GM21619 (cell line): ENCODE measurements at regions not wholly inside any gene's neighbourhood (a gene's known extent, or its start where the extent isn't known, plus 50 kb on each side); places are given as distances from the start of the nearest gene placed in this dataset.
A peak's percentile ranks its signal among the peaks of the same experiment; 100 is the strongest.
"Not testable (repeated sequence)": the region's sequence is repeated elsewhere in the genome, so short reads cannot be mapped to it uniquely, and the experiment has no call there.

ENCODE experiments used
- ATAC-seq: cut with Tn5 transposase; IDR thresholded peaks from one replicate; pipeline ENCODE4 v1.9.1; 2021; ENCODE audit not compliant: unreplicated experiment

DNA sequence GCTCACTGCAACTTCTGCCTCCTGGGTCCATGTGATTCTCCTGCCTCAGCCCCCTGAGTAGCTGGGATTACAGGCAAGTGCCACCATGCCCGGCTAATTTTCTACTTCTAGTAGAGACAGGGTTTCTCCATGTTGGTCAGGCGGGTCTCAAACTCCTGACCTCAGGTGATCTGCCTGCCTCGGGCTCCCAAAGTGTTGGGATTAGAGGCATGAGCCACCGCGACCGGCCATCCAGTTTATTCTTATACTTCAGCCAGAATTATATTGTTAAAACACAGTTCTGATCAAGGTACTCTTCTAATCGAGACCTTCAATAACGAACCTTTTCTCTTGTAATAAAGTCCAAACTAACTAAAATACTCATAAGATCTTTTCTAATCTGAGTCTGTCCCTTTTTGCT, 119.6 kb upstream of the FAR2 start:
- not testable (repeated sequence) for ATAC-seq

- no peak for ATAC-seq
Observed at GRCh38 chr12:29030006-29030405, 119.1 kb upstream of the FAR2 start.

GRCh38 chr12:29032446-29032845, 116.6 kb upstream of the FAR2 start:
- ATAC-seq: no peak

DNA sequence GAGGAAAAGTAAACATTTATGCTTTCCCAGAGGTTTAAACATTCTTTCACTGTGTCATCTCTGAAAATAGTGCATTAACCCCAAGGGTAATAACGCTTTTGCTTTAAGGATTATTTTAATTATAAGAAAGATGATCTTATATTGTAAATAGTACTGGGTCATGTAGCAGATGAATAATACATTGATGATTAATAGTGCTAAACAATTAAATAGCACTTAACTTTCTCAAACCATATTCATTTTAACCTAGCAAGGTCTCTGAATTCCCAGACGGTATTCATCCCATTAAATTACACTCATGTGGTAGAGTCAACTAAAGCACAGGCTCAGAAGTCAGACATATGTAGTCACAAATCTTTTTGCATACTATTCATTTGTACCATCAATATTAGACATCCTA, 115.6 kb upstream of the FAR2 start:
- ATAC-seq: no peak

- ATAC-seq: no peak
Observed at GRCh38 chr12:29035112-29035511, 114.0 kb upstream of the FAR2 start.

DNA sequence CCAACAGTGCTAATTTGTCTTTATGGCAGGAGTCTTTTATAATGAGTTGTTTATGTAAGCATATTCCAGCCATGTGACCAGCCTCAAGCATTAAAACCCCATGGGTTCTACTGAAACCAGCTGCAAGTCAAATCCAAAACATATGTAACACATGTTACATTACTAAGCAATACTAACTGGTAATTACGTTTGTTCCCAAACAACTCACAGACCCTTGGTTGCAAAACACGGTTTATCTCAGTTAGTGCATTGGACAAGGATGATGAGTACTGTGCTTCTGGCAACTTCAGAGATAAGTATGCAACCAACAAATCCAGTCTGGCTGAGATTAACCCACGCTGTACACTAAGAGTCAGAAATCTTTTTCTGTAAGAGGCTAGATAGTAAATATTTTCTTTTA, 110.1 kb upstream of the FAR2 start:
- ATAC-seq: no peak

- no peak for ATAC-seq
Observed at GRCh38 chr12:29041621-29042020, 107.5 kb upstream of the FAR2 start.

- no peak for ATAC-seq
Observed at GRCh38 chr12:29043069-29043468, 106.0 kb upstream of the FAR2 start.

GRCh38 chr12:29044799-29045198, 104.3 kb upstream of the FAR2 start:
- ATAC-seq: no peak

GRCh38 chr12:29048787-29049186, 100.3 kb upstream of the FAR2 start:
- ATAC-seq: no peak

- no peak for ATAC-seq
Observed at GRCh38 chr12:29050503-29050902, 98.6 kb upstream of the FAR2 start.

- ATAC-seq: no peak
Observed at GRCh38 chr12:29051221-29051620, 97.9 kb upstream of the FAR2 start.

DNA sequence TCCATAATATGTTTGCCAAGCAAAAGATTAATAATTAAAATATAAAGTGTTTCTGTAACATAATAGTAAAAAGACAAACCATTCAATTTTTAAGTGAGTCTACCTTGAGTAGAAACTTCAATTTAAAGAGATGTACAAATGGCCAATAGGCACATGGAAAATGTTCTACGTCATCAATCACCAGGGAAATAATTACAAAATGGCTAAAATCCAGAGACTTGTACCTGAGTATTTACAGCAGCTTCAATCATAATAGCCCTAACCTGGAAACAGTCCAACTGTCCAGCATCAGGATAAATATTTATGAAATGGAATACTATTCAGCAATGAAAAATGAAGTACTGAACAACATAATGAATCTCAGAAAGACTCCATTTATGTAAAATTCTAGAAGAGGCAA, 95.5 kb upstream of the FAR2 start:
- peak; percentile 54 for ATAC-seq

DNA sequence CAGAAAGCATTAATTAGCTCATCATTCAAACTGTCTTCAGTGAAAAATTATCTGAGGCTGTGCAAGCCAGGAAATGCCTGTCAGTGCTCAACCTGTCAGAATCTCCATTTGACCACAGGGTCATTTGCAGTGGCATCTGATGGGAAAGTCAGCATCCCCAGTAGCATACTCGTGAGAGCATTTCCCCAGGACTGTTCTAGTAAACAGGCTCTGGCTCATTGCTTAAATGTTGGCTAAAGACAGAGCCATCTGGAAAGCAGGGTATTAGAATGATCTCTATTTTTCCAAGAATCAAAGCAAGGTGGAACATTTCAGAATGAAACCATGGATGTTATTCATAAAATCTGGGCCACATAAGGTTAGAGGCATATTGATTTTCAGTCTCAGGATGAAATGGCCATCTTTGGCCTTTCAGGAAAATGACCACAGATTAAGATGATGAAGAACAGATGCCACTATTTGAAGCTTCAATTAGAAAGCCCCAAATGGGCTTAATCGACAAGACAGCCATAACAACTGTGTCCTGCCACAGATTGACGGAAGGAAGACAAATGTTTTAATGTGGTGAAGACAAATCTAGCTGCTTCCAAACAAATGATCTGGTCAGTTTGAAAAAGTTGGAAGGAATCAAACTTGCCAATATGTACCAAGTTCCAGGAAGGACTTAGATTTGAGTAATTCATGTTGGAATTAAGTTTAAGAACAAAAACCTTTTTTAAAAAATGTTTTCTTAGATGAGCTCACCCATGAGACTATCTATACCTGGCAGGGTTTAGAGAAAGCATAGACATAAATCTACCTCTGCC, 94.0 kb upstream of the FAR2 start:
- ATAC-seq: no peak

GRCh38 chr12:29066011-29066588, 83.0 kb upstream of the FAR2 start:
- no peak for ATAC-seq

DNA sequence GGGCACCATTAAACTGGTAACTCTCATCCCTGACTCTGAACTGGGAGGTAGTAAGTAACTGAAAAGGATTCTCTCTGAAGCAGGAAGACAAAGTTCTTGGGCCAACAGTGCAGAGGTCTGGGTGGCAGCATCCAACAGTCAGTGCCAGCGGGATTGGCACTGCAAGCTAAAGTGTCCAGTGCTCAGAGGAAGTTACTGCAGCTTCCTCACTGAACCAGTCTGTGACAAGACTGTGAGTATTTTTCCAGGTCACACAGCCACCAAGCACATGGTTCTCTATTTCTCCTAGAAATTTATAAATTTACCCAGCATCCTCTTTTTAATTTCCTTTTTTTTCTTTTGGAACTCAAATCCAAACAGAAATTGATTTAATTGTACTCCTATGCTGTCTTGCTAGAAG, 81.6 kb upstream of the FAR2 start:
- ATAC-seq: no peak

GRCh38 chr12:29070309-29070708, 78.8 kb upstream of the FAR2 start:
- no peak for ATAC-seq

- no peak for ATAC-seq
Observed at GRCh38 chr12:29071099-29071498, 78.0 kb upstream of the FAR2 start.

- no peak for ATAC-seq
Observed at GRCh38 chr12:29072631-29073030, 76.4 kb upstream of the FAR2 start.

DNA sequence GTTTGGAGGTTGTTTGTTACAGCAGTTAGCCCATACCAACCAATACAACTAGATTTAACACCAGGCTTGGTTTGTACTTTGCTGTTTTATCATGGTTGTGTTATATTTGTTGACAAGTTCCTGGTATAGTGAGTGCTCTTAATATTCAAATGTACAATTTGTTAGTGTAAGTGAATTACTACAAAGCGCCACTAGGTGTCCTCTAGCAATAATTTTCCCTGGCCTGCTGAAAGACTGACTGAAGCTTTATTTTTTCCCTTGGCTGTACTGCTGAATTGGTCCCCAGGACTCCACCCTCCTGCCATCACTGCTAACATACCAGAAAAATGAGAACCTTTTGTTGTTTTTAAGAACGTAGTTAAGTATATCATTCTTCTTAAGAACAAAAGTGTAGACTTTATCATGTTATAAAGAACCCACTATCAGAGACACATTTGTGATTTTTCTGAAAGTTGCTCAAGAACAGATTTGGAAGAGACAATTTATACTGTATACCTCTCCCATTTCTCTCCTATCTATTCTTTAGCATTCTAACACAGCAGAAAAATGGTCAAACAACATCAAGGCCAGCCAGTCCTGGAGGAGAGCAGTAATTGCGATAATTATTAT, 75.3 kb upstream of the FAR2 start:
- ATAC-seq: peak; percentile 85

DNA sequence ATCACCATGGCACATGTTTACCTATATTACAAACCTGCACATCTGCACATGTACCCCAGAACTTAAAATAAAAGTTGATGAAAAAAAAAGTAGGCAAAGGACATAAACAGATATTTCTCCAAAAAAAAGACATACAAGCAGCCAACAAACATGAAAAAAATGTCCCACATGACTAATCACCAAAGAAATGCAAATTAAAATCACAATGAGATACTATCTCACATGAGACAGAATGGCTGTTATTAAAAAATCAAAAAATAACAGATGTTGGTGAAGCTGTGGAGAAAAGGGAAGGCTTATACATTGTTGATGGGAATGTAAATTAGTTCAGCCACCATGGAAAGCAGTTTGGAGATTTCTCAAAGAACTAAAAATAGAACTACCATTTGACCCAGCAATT, 68.0 kb upstream of the FAR2 start:
- no peak for ATAC-seq

- ATAC-seq: no peak
Observed at GRCh38 chr12:29082522-29082921, 66.6 kb upstream of the FAR2 start.
